ENCODE measurements at regions not wholly inside any gene's neighbourhood (a gene's known extent, or its start where the extent isn't known, plus 50 kb on each side); places are given as distances from the start of the nearest gene placed in this dataset.

- peak in 13 of 14 donors; percentile 4 to 93 (median 79) for DNase-seq
These were observed 105.1 kb upstream of the PDE4B start for GRCh38 chr1:65687428-65688214.

- no peak for DNase-seq
These were observed 104.5 kb upstream of the PDE4B start for GRCh38 chr1:65688215-65688566.

- DNase-seq: peak in 1 of 14 donors; percentile 36
These were observed 103.8 kb upstream of the PDE4B start for GRCh38 chr1:65688848-65689247.

GRCh38 chr1:65691152-65691900, 101.4 kb upstream of the PDE4B start:
- peak in 11 of 14 donors; percentile 2 to 45 (median 22) for DNase-seq

GRCh38 chr1:65691972-65692371, 100.7 kb upstream of the PDE4B start:
- DNase-seq: no peak

- no peak for DNase-seq
These were observed 98.6 kb upstream of the PDE4B start for GRCh38 chr1:65694126-65694525.

- no peak for DNase-seq
These were observed 97.8 kb upstream of the PDE4B start for GRCh38 chr1:65694933-65695332.

- DNase-seq: no peak
These were observed 94.1 kb upstream of the PDE4B start for GRCh38 chr1:65698590-65698989.

GRCh38 chr1:65703853-65704252, 88.8 kb upstream of the PDE4B start:
- DNase-seq: no peak

- no peak for DNase-seq
These were observed 88.4 kb upstream of the PDE4B start for GRCh38 chr1:65704318-65704717.

GRCh38 chr1:65717815-65718454, 74.8 kb upstream of the PDE4B start:
- peak in 1 of 14 donors; percentile 9 for DNase-seq

- no peak for DNase-seq
These were observed 73.3 kb upstream of the PDE4B start for GRCh38 chr1:65719391-65719790.

- DNase-seq: peak in 1 of 14 donors; percentile 36
These were observed 70.2 kb upstream of the PDE4B start for GRCh38 chr1:65722461-65722860.

- peak in 1 of 14 donors; percentile 84 for DNase-seq
These were observed 68.5 kb upstream of the PDE4B start for GRCh38 chr1:65724151-65724550.

GRCh38 chr1:65725064-65725463, 67.6 kb upstream of the PDE4B start:
- DNase-seq: no peak

- DNase-seq: no peak
These were observed 64.2 kb upstream of the PDE4B start for GRCh38 chr1:65728504-65728903.

GRCh38 chr1:65729259-65729658, 63.4 kb upstream of the PDE4B start:
- no peak for DNase-seq

GRCh38 chr1:65734979-65735378, 57.7 kb upstream of the PDE4B start:
- no peak for DNase-seq

GRCh38 chr1:65741993-65742392, 50.7 kb upstream of the PDE4B start:
- no peak for DNase-seq

All from C1 segment of cervical spinal cord (tissue), 14 donors.